ENCODE measurements at regions not wholly inside any gene's neighbourhood (a gene's known extent, or its start where the extent isn't known, plus 50 kb on each side); places are given as distances from the start of the nearest gene placed in this dataset.

DNA sequence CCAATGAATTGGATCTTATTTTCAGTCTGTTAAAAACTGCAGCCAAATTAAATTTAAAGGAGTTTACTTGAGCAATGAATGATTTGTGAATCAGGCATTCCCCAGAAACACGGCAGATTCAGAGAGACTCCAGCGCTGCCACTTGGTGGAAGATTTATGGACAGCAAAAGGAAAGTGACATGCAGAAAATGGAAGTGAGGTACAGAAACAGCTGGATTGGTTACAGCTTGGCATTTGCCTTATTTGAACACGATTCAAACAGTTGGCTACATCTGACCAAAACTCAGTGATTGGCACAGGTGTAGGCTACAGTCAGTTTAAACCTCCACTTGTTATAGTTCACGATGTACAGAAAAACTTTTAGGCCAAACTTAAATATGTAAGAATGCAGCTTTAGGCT lies 257.6 kb upstream of the IMPG1 start:
- TF ChIP-seq HOXA7 (CRISPR knock-in tag; IDR thresholded peaks at IDR 0.05): no peak
- no peak for TF ChIP-seq SATB2 (CRISPR knock-in tag; IDR thresholded peaks at IDR 0.05)
- no peak for TF ChIP-seq SIN3A (IDR thresholded peaks at IDR 0.05; ENCODE audit: borderline replicate concordance, low read depth, low read length)
- TF ChIP-seq, protein P1, sequence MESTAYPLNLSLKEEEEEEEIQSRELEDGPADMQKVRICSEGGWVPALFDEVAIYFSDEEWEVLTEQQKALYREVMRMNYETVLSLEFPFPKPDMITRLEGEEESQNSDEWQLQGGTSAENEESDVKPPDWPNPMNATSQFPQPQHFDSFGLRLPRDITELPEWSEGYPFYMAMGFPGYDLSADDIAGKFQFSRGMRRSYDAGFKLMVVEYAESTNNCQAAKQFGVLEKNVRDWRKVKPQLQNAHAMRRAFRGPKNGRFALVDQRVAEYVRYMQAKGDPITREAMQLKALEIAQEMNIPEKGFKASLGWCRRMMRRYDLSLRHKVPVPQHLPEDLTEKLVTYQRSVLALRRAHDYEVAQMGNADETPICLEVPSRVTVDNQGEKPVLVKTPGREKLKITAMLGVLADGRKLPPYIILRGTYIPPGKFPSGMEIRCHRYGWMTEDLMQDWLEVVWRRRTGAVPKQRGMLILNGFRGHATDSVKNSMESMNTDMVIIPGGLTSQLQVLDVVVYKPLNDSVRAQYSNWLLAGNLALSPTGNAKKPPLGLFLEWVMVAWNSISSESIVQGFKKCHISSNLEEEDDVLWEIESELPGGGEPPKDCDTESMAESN (CRISPR knock-in tag; conservative IDR thresholded peaks at IDR 0.05): no peak
- TF ChIP-seq, protein P2, sequence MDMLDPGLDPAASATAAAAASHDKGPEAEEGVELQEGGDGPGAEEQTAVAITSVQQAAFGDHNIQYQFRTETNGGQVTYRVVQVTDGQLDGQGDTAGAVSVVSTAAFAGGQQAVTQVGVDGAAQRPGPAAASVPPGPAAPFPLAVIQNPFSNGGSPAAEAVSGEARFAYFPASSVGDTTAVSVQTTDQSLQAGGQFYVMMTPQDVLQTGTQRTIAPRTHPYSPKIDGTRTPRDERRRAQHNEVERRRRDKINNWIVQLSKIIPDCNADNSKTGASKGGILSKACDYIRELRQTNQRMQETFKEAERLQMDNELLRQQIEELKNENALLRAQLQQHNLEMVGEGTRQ (IDR thresholded peaks at IDR 0.05; ENCODE audit: low read depth, low read length): no peak
- TF ChIP-seq, protein P2 (CRISPR knock-in tag; IDR thresholded peaks at IDR 0.05; ENCODE audit: borderline replicate concordance): no peak
- no peak for TF ChIP-seq ZIK1 (CRISPR knock-in tag; IDR thresholded peaks at IDR 0.05; ENCODE audit: borderline replicate concordance, low read depth)
- TF ChIP-seq, protein P3, sequence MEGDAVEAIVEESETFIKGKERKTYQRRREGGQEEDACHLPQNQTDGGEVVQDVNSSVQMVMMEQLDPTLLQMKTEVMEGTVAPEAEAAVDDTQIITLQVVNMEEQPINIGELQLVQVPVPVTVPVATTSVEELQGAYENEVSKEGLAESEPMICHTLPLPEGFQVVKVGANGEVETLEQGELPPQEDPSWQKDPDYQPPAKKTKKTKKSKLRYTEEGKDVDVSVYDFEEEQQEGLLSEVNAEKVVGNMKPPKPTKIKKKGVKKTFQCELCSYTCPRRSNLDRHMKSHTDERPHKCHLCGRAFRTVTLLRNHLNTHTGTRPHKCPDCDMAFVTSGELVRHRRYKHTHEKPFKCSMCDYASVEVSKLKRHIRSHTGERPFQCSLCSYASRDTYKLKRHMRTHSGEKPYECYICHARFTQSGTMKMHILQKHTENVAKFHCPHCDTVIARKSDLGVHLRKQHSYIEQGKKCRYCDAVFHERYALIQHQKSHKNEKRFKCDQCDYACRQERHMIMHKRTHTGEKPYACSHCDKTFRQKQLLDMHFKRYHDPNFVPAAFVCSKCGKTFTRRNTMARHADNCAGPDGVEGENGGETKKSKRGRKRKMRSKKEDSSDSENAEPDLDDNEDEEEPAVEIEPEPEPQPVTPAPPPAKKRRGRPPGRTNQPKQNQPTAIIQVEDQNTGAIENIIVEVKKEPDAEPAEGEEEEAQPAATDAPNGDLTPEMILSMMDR (CRISPR knock-in tag; IDR thresholded peaks at IDR 0.05): no peak

Measured in HepG2 (cell line).